ENCODE measurements at regions not wholly inside any gene's neighbourhood (a gene's known extent, or its start where the extent isn't known, plus 50 kb on each side); places are given as distances from the start of the nearest gene placed in this dataset.

- TF ChIP-seq FOXM1 (IDR thresholded peaks at IDR 0.05; ENCODE audit: borderline replicate concordance, low read depth) = no peak
- no peak for TF ChIP-seq RAD21 (IDR thresholded peaks at IDR 0.05; ENCODE audit: low read depth)
- TF ChIP-seq TCF12 (IDR thresholded peaks at IDR 0.05; ENCODE audit: low read depth) = no peak
- TF ChIP-seq EGR1 (IDR thresholded peaks at IDR 0.05) = no peak
- TF ChIP-seq NFIC (IDR thresholded peaks at IDR 0.05) = no peak
- no peak for TF ChIP-seq REST (IDR thresholded peaks at IDR 0.05; ENCODE audit: low read depth)
- TF ChIP-seq CREB1 (IDR thresholded peaks at IDR 0.05; ENCODE audit: low read depth) = no peak
- no peak for TF ChIP-seq ZBTB7A (IDR thresholded peaks at IDR 0.05; ENCODE audit: low read depth)
- TF ChIP-seq USF1 (IDR thresholded peaks at IDR 0.05) = no peak
- TF ChIP-seq EP300 (IDR thresholded peaks at IDR 0.05; ENCODE audit: borderline replicate concordance) = no peak
- no peak for TF ChIP-seq YY1 (IDR thresholded peaks at IDR 0.05; ENCODE audit: low read depth)
- TF ChIP-seq TEAD4 (IDR thresholded peaks at IDR 0.05) = no peak
- TF ChIP-seq, protein P1, sequence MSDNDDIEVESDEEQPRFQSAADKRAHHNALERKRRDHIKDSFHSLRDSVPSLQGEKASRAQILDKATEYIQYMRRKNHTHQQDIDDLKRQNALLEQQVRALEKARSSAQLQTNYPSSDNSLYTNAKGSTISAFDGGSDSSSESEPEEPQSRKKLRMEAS (IDR thresholded peaks at IDR 0.05) = no peak
- TF ChIP-seq TAF1 (IDR thresholded peaks at IDR 0.05; ENCODE audit: low read depth) = no peak
- TF ChIP-seq CEBPB (IDR thresholded peaks at IDR 0.05) = no peak
Observed at GRCh38 chr1:189141056-189141455, 1336.6 kb downstream of the BRINP3 start.

DNA sequence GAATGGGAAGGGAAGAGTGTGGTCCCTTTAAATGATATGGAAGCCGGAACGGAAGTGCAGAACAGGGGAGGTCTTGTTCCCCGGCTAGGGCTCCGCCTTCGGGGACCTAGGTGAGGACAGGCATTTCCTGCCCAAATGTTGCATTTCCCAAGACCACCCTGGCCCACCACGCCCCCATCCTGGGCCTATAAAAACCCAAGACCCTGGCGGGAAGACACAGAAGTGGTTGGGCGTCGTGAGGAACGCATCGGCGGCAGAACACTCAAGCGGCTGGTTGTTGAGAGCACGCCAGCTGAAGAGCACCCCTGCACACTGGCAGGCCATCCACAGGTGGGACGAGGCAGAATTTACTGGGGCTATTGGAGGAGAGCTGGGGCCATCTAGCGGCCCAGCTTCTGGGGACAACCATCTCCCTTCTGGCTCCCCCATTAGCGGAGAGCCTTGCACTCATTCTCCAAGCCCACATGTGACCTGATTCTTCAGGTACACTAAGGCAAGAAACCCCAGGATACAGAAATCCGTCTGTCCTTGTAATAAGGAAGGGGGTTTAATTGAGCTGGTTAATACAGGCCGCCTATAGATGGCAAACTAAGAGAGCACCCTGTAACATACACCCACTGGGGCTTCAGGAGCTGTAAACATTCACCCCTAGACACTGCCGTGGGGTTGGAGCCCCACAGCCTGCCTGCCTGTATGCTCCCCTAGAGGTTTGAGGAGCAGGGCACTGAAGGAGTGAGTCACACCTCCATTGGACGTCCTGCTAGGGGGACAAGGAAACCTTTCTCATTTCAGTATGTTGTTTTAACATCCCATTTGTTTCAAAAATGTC, 1327.9 kb downstream of the BRINP3 start:
- no peak for TF ChIP-seq USF1 (IDR thresholded peaks at IDR 0.05)
- TF ChIP-seq ZBTB7A (IDR thresholded peaks at IDR 0.05; ENCODE audit: low read depth) = no peak
- TF ChIP-seq REST (IDR thresholded peaks at IDR 0.05; ENCODE audit: low read depth) = no peak
- no peak for TF ChIP-seq RAD21 (IDR thresholded peaks at IDR 0.05; ENCODE audit: low read depth)
- TF ChIP-seq NFIC (IDR thresholded peaks at IDR 0.05) = no peak
- TF ChIP-seq, protein P1 (IDR thresholded peaks at IDR 0.05) = no peak
- no peak for TF ChIP-seq CREB1 (IDR thresholded peaks at IDR 0.05; ENCODE audit: low read depth)
- TF ChIP-seq TEAD4 (IDR thresholded peaks at IDR 0.05) = no peak
- no peak for TF ChIP-seq TCF12 (IDR thresholded peaks at IDR 0.05; ENCODE audit: low read depth)
- TF ChIP-seq EP300 (IDR thresholded peaks at IDR 0.05; ENCODE audit: borderline replicate concordance) = no peak
- TF ChIP-seq TAF1 (IDR thresholded peaks at IDR 0.05; ENCODE audit: low read depth) = no peak
- TF ChIP-seq YY1 (IDR thresholded peaks at IDR 0.05; ENCODE audit: low read depth) = no peak
- no peak for TF ChIP-seq EGR1 (IDR thresholded peaks at IDR 0.05)
- TF ChIP-seq CEBPB (IDR thresholded peaks at IDR 0.05) = no peak
- TF ChIP-seq FOXM1 (IDR thresholded peaks at IDR 0.05; ENCODE audit: borderline replicate concordance, low read depth) = no peak

- TF ChIP-seq FOXM1 (IDR thresholded peaks at IDR 0.05; ENCODE audit: borderline replicate concordance, low read depth) = no peak
- TF ChIP-seq ZBTB7A (IDR thresholded peaks at IDR 0.05; ENCODE audit: low read depth) = no peak
- no peak for TF ChIP-seq CREB1 (IDR thresholded peaks at IDR 0.05; ENCODE audit: low read depth)
- TF ChIP-seq TAF1 (IDR thresholded peaks at IDR 0.05; ENCODE audit: low read depth) = no peak
- TF ChIP-seq EGR1 (IDR thresholded peaks at IDR 0.05) = no peak
- TF ChIP-seq, protein P1 (IDR thresholded peaks at IDR 0.05) = no peak
- TF ChIP-seq CEBPB (IDR thresholded peaks at IDR 0.05) = no peak
- no peak for TF ChIP-seq YY1 (IDR thresholded peaks at IDR 0.05; ENCODE audit: low read depth)
- TF ChIP-seq EP300 (IDR thresholded peaks at IDR 0.05; ENCODE audit: borderline replicate concordance) = no peak
- TF ChIP-seq USF1 (IDR thresholded peaks at IDR 0.05) = no peak
- TF ChIP-seq NFIC (IDR thresholded peaks at IDR 0.05) = no peak
- TF ChIP-seq RAD21 (IDR thresholded peaks at IDR 0.05; ENCODE audit: low read depth) = no peak
- TF ChIP-seq TEAD4 (IDR thresholded peaks at IDR 0.05) = no peak
- no peak for TF ChIP-seq TCF12 (IDR thresholded peaks at IDR 0.05; ENCODE audit: low read depth)
- TF ChIP-seq REST (IDR thresholded peaks at IDR 0.05; ENCODE audit: low read depth) = no peak
Observed at GRCh38 chr1:189150624-189151023, 1327.0 kb downstream of the BRINP3 start.
